Transverse colon (tissue), 4 donors: ENCODE measurements at regions not wholly inside any gene's neighbourhood (a gene's known extent, or its start where the extent isn't known, plus 50 kb on each side); places are given as distances from the start of the nearest gene placed in this dataset.

ENCODE experiments used
- DNase-seq: peaks from one replicate; pipeline ENCODE4 v3.0.0-alpha.2; 2019
- H3K27ac ChIP-seq, 4 donors: fragments of 200-600 bp; sonication (generic); 2 replicates each; pipeline ENCODE4 v1.5.1; 2016 to 2018; ENCODE audit warnings: inconsistent platforms in 4 of 4
- H3K27me3 ChIP-seq: fragments of 200-600 bp; sonication (generic); 2 replicates; pipeline ENCODE4 v1.5.1; 2017; ENCODE audit warnings: inconsistent platforms
- H3K36me3 ChIP-seq, 4 donors: fragments of 200-600 bp; sonication (generic); 2 replicates each; pipeline ENCODE4 v1.5.1; 2017 to 2019; ENCODE audit warnings: inconsistent platforms in 4 of 4
- H3K4me1 ChIP-seq, 4 donors: fragments of 200-600 bp; sonication (generic); 2 replicates each; pipeline ENCODE4 v1.5.1; 2017 to 2020; ENCODE audit warnings: inconsistent platforms in 4 of 4
- H3K4me3 ChIP-seq, 4 donors: fragments of 200-600 bp; sonication (generic); 1 replicate in 1 of 4; 2 replicates in 3 of 4; pipeline versions ENCODE4 v1.5.1 to v1.6.1; 2017 to 2019; ENCODE audit warnings: inconsistent platforms in 4 of 4
- H3K9me3 ChIP-seq, 2 donors: fragments of 200-600 bp; sonication (generic); 2 replicates each; pipeline ENCODE4 v1.5.1; 2017 to 2019; ENCODE audit warnings: inconsistent platforms in 2 of 2
- EP300 ChIP-seq: sonication (generic); formaldehyde crosslinking; IDR thresholded peaks from one replicate; pipeline ENCODE4 v1.6.1; 2017; ENCODE audit warnings: antibody characterized with exemption, low read depth
- POLR2A ChIP-seq: fragments of 450-650 bp; IDR thresholded peaks from one replicate; pipeline ENCODE4 v1.6.1; 2016; ENCODE audit warnings: antibody characterized with exemption, mild to moderate bottlenecking, moderate library complexity
- POLR2AphosphoS5 ChIP-seq, 3 donors: sonication (generic); formaldehyde crosslinking; IDR thresholded peaks; one replicate each; pipeline ENCODE4 v1.6.1; 2016; ENCODE audit warnings: antibody characterized with exemption in 3 of 3
- WGBS, 2 donors: methylation state at CpG; one replicate each; pipeline ENCODE4 v1.1.5; 2018; ENCODE audit warnings: low coverage in 1 of 2; 5-methylcytosine and 5-hydroxymethylcytosine counted together
- in situ Hi-C, 4 donors: fragments of 200-750 bp; cut with MboI; loops; one replicate each; pipeline versions ENCODE4 v1.15.0 to v1.15.1; 2017; ENCODE audit warnings: low sequenced_read_pairs in 3 of 4, low pct_ligation_motif_present in 1 of 4, low pct_unique_long_range_greater_than_20kb in 1 of 4
- intact Hi-C: fragments of 100-400 bp; cut with DNase I; formaldehyde crosslinking; loops from one replicate; pipeline ENCODE4 v1.15.1; 2023; ENCODE audit warnings: low total_unique reads
- TF ChIP-seq, protein P1 (sequence below), 5 experiments: fragments of 200-600 bp in 3 of 5; fragments of 450-650 bp in 2 of 5; sonication (generic) in 3 of 5; IDR thresholded peaks; 1 replicate in 2 of 5; 2 replicates in 3 of 5; pipeline ENCODE4 v1.5.1; 2016 to 2017; ENCODE audit warnings: antibody characterized with exemption in 5 of 5, inconsistent platforms in 3 of 5, mild to moderate bottlenecking in 2 of 5, moderate library complexity in 1 of 5

DNA sequence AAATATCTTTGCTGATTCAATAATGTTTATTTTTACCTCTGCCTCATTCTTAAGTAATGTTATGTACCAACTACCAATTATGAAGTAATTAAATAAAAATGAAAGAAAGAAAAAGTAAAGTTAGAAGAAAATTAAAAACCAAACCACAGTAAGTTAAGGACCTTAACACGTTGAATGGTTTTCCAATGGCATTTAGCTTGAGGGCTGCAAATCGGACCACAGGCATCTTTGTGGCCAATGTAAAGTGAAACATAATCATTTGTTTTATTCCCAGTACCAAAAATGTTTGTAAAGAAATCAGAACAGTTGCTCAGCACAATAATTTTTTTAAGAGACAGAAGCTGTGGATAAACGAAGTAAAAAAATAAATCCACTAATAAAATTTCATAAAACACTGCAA lies 1455.5 kb upstream of the ZEB2 start:
- no peak for TF ChIP-seq POLR2A
- no peak for TF ChIP-seq POLR2AphosphoS5 (IDR thresholded peaks at IDR 0.05)
- TF ChIP-seq, protein P1, sequence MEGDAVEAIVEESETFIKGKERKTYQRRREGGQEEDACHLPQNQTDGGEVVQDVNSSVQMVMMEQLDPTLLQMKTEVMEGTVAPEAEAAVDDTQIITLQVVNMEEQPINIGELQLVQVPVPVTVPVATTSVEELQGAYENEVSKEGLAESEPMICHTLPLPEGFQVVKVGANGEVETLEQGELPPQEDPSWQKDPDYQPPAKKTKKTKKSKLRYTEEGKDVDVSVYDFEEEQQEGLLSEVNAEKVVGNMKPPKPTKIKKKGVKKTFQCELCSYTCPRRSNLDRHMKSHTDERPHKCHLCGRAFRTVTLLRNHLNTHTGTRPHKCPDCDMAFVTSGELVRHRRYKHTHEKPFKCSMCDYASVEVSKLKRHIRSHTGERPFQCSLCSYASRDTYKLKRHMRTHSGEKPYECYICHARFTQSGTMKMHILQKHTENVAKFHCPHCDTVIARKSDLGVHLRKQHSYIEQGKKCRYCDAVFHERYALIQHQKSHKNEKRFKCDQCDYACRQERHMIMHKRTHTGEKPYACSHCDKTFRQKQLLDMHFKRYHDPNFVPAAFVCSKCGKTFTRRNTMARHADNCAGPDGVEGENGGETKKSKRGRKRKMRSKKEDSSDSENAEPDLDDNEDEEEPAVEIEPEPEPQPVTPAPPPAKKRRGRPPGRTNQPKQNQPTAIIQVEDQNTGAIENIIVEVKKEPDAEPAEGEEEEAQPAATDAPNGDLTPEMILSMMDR (IDR thresholded peaks at IDR 0.05): no peak
- no peak for TF ChIP-seq EP300
- Histone ChIP-seq H3K36me3 (no peaks in the 10 kb centered on the region), H3K9me3 (no peaks in the 10 kb centered on the region), H3K27ac (no peak overlapping the region), H3K4me3 (no peak overlapping the region), H3K27me3 (no peaks in the 10 kb centered on the region), H3K4me1 (no peaks in the 10 kb centered on the region)
- in situ Hi-C loops: no loop called here
- intact Hi-C loops: no loop called here
- 37 to 53% methylated on average over 3 of the region's 3 CpGs for WGBS, 2 donors
- no peak for DNase-seq

DNA sequence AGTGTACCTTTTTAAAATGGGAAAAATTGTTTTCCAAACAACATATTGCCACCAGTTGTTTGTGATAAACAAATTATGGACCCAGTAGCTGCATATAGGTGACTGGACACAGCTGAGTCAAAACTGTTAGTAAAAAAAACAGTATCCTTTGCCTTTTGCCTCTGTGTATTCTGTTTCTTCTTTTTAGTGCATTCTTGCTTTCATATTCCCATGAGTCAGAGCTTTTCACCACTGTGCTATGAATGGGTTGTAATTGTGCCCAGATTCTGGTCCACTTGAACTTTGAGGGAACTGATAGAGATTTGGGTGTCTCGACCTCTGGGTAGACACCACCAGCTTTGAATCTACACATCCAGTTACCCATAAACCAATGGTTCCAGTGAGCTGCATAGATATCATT lies 1441.9 kb upstream of the ZEB2 start:
- no peak overlapping the region for H3K27ac ChIP-seq
- WGBS, 2 donors: 53% methylated on average over 1 of the region's 1 CpG; no CpG with 5 or more reads in 1 of the 2 donors
- in situ Hi-C loops: no loop called here

DNA sequence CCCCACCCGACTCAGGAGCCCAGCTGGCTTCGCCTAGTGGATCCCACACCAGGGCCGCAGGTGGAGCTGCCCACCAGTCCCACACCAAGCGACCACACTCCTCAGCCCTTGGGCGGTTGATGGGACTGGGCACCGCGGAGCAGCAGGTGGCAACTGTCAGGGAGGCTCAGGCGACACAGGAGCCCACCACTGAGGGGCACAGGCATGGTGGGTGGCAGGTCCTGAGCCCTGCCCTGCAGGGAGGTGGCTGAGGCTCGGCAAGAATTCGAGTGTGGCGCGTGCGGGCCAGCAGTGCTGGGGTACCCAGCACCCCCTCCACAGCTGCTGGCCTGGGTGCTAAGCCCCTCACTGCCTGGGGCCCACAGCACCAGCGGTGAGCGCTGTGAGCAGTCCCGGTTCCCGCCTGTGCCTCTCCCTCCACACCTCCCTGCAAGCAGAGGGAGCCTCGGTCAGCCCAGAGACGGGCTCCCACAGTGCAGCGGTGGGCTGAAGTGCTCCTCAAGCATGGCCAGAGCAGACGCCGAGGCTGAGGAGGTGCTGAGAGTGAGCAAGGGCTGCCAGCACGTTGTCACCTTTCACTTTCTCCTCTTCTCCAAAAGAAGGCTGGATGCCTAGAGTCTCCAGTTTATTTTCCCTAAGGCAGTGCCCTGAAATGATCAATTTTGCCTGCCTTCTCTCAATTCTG lies 1440.7 kb upstream of the ZEB2 start:
- H3K4me1 ChIP-seq: no peaks in the 10 kb centered on the region
- TF ChIP-seq, protein P1 (IDR thresholded peaks at IDR 0.05): no peak
- TF ChIP-seq POLR2A (no peak), EP300 (no peak), POLR2AphosphoS5 (IDR thresholded peaks at IDR 0.05) (no peak)
- peaks cover 3% of the 10 kb centered on the region in 2 donors for H3K9me3 ChIP-seq
- 93% methylated on average over 23 of the region's 23 CpGs; no CpG with 5 or more reads in 1 of the 2 donors for WGBS, 2 donors
- in situ Hi-C loops: no loop called here
- no peak for DNase-seq
- intact Hi-C loops: no loop called here
- H3K27me3 ChIP-seq: no peaks in the 10 kb centered on the region
- H3K4me3 ChIP-seq: no peak overlapping the region
- no peaks in the 10 kb centered on the region for H3K36me3 ChIP-seq
- H3K27ac ChIP-seq: no peak overlapping the region

More for the DNA sequence above, 1441.9 kb upstream of the ZEB2 start:
- no peaks in the 10 kb centered on the region for H3K36me3 ChIP-seq
- peaks cover 2 to 3% of the 10 kb centered on the region in 2 donors for H3K9me3 ChIP-seq
- intact Hi-C loops: no loop called here
- TF ChIP-seq EP300 (no peak), POLR2AphosphoS5 (IDR thresholded peaks at IDR 0.05) (no peak), POLR2A (no peak)
- no peaks in the 10 kb centered on the region for H3K27me3 ChIP-seq
- DNase-seq: no peak
- no peak overlapping the region for H3K4me3 ChIP-seq
- H3K4me1 ChIP-seq: no peaks in the 10 kb centered on the region

DNA sequence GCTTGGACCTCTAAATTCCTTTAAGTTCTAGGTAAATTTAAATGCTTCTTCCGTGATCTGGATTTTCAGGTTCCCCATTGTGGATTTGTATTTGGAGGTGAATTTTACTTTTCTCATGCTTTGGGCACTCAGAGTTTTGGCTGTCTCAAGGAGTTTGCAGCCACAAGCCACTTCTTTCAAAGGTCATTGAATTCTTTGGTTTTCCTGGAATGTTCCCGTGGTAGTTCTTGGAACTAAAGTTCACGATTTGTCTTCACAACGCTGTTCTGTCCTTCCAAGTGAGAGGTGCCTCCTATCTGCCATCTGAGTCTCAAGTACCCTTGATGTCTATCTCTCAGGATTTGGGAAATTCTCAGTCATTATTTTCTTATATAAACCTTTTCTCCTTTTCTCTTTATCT lies 1438.7 kb upstream of the ZEB2 start:
- in situ Hi-C loops: no loop called here
- Histone ChIP-seq H3K27me3 (no peaks in the 10 kb centered on the region), H3K36me3 (no peaks in the 10 kb centered on the region), H3K27ac (no peak overlapping the region), H3K4me3 (no peak overlapping the region), H3K4me1 (no peaks in the 10 kb centered on the region), H3K9me3 (peaks cover 3% of the 10 kb centered on the region in 2 donors)
- TF ChIP-seq POLR2AphosphoS5 (IDR thresholded peaks at IDR 0.05) (no peak), EP300 (no peak), POLR2A (no peak)
- TF ChIP-seq, protein P1 (IDR thresholded peaks at IDR 0.05): no peak
- intact Hi-C loops: no loop called here
- 86 to 87% methylated on average over 4 of the region's 4 CpGs for WGBS, 2 donors
- DNase-seq: no peak

DNA sequence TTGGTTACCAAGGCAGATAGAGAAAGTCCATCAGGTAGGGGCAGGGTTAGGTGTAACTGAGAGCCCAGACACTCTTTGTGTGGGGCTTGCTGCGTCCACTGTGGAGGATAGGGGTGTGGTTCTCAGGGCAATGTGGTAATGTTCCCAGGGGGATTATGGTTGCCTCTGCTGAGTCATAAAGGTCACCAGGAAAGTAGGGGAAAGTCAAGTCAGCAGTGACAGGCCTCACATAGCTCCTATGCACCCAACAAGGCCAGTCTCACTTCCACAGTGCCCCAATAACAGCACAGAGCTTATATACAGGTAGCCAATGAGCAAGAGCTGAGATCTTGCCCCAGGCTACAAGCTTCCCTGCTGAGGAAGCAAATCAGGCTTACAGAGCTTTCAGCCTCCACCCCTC lies 1438.0 kb upstream of the ZEB2 start:
- intact Hi-C loops (no loop called here), in situ Hi-C loops (no loop called here)
- DNase-seq: no peak
- WGBS, 2 donors: 0% methylated on average over 1 of the region's 1 CpG; no CpG with 5 or more reads in 1 of the 2 donors
- no peaks in the 10 kb centered on the region for H3K27me3 ChIP-seq
- H3K27ac ChIP-seq: no peak overlapping the region
- TF ChIP-seq POLR2AphosphoS5 (IDR thresholded peaks at IDR 0.05): no peak
- TF ChIP-seq, protein P1 (IDR thresholded peaks at IDR 0.05): no peak
- TF ChIP-seq EP300: no peak
- TF ChIP-seq POLR2A: no peak
- peaks cover 3% of the 10 kb centered on the region in 2 donors for H3K9me3 ChIP-seq
- H3K36me3 ChIP-seq: no peaks in the 10 kb centered on the region
- H3K4me3 ChIP-seq: no peak overlapping the region
- no peaks in the 10 kb centered on the region for H3K4me1 ChIP-seq
